A549 (cell line): ENCODE measurements at regions not wholly inside any gene's neighbourhood (a gene's known extent, or its start where the extent isn't known, plus 50 kb on each side); places are given as distances from the start of the nearest gene placed in this dataset.

Source experiments
- BHLHE40 ChIP-seq: IDR thresholded peaks from 2 replicates; pipeline ENCODE4 v1.6.1; 2012; ENCODE audit warnings: low read depth, low read length, inconsistent platforms
- CTCF ChIP-seq: fragments of >200 bp; sonication (Bioruptor Twin); formaldehyde crosslinking; IDR thresholded peaks from 3 replicates; pipeline ENCODE4 v1.5.1; 2016
- ESRRA ChIP-seq: fragments of 150-350 bp; IDR thresholded peaks from 2 replicates; pipeline ENCODE4 v1.6.1; 2014; ENCODE audit warnings: mild to moderate bottlenecking, low read length, borderline replicate concordance
- GATA3 ChIP-seq: IDR thresholded peaks from 2 replicates; pipeline ENCODE4 v1.6.1; 2012; ENCODE audit warnings: borderline replicate concordance
- HMGXB4 ChIP-seq: fragments of 250-450 bp; sonication (Bioruptor Pico); IDR thresholded peaks from 2 replicates; pipeline ENCODE4 v1.5.0; 2021; ENCODE audit warnings: mild to moderate bottlenecking, moderate library complexity, borderline replicate concordance
- JUNB ChIP-seq: fragments of >200 bp; sonication (Bioruptor Twin); formaldehyde crosslinking; IDR thresholded peaks from 2 replicates; pipeline ENCODE4 v1.6.1; 2016
- MAX ChIP-seq: IDR thresholded peaks from 2 replicates; pipeline ENCODE4 v1.6.1; 2012
- MAZ ChIP-seq: fragments of 150-350 bp; IDR thresholded peaks from 2 replicates; pipeline ENCODE4 v1.6.1; 2014; ENCODE audit warnings: antibody characterized with exemption, low read depth, low read length, borderline replicate concordance
- POLR2A ChIP-seq: IDR thresholded peaks from 2 replicates; pipeline ENCODE4 v1.6.1; 2012; ENCODE audit warnings: mild to moderate bottlenecking, low read length
- POLR2AphosphoS2 ChIP-seq: conservative IDR thresholded peaks from 2 replicates; pipeline ENCODE4 v1.6.1; 2012; ENCODE audit warnings: low read length, improper control_type of control experiment, inconsistent platforms
- RAD21 ChIP-seq, 2 experiments: fragments of >200 bp in 1 of 2; sonication (Bioruptor Twin) in 1 of 2; formaldehyde crosslinking in 1 of 2; IDR thresholded peaks in 1 of 2; conservative IDR thresholded peaks in 1 of 2; 2 replicates in 1 of 2; 3 replicates in 1 of 2; pipeline ENCODE4 v1.6.1; 2012 to 2018; ENCODE audit warnings: inconsistent platforms in 1 of 2
- RARB ChIP-seq: fragments of 250-450 bp; sonication (Bioruptor Pico); IDR thresholded peaks from 2 replicates; pipeline ENCODE4 v1.8.0; 2021; ENCODE audit warnings: mild to moderate bottlenecking, moderate library complexity
- USF2 ChIP-seq: fragments of 450-650 bp; IDR thresholded peaks from 2 replicates; pipeline ENCODE4 v1.6.1; 2014; ENCODE audit warnings: antibody characterized with exemption
- ZSCAN20 ChIP-seq: fragments of 250-450 bp; sonication (Bioruptor Pico); IDR thresholded peaks from 2 replicates; pipeline ENCODE4 v1.8.0; 2022; ENCODE audit warnings: mild to moderate bottlenecking, moderate library complexity

GRCh38 chr1:91078859-91079258, 57.0 kb upstream of the ZNF644 start:
- TF ChIP-seq CTCF (no peak), MAX (no peak), USF2 (no peak), RAD21 (conservative IDR thresholded peaks at IDR 0.05 in 1 of 2, IDR thresholded peaks at IDR 0.05 in 1 of 2) (no peak), ZSCAN20 (CRISPR knock-in tag) (no peak), POLR2A (no peak), HMGXB4 (CRISPR knock-in tag) (no peak), ESRRA (no peak), JUNB (no peak), BHLHE40 (no peak), POLR2AphosphoS2 (no peak), RARB (no peak), MAZ (no peak), GATA3 (no peak)
